ENCODE measurements at regions not wholly inside any gene's neighbourhood (a gene's known extent, or its start where the extent isn't known, plus 50 kb on each side); places are given as distances from the start of the nearest gene placed in this dataset.

GRCh38 chr12:105961821-105962671, 176.7 kb downstream of the NUAK1 start:
- Mint-ChIP-seq H3K4me3 (no peak overlapping the region), H3K4me1 (ENCODE audit: low read depth in 2 of 2) (peaks cover 3 to 5% of the 10 kb centered on the region in 2 donors), H3K27me3 (peaks cover 20 to 27% of the 10 kb centered on the region in 2 donors), H3K36me3 (no peaks in the 10 kb centered on the region), H3K9me3 (no peaks in the 10 kb centered on the region), H3K27ac (no peak overlapping the region)
- DNase-seq (ENCODE audit: low spot score): no peak
- no peak for ATAC-seq

- Mint-ChIP-seq H3K27me3 (peaks cover 15 to 23% of the 10 kb centered on the region in 2 donors), H3K27ac (peak overlapping the region in 1 of 2 donors; percentile 9), H3K36me3 (no peaks in the 10 kb centered on the region), H3K4me1 (ENCODE audit: low read depth in 2 of 2) (no peaks in the 10 kb centered on the region), H3K9me3 (no peaks in the 10 kb centered on the region), H3K4me3 (no peak overlapping the region)
- no peak for ATAC-seq
- no peak for DNase-seq (ENCODE audit: low spot score)
These were observed 171.5 kb downstream of the NUAK1 start for GRCh38 chr12:105967038-105967776.

- DNase-seq (ENCODE audit: low spot score) (no peak), ATAC-seq (no peak)
- Mint-ChIP-seq H3K4me3 (no peak overlapping the region), H3K4me1 (ENCODE audit: low read depth in 2 of 2) (no peaks in the 10 kb centered on the region), H3K9me3 (no peaks in the 10 kb centered on the region), H3K27ac (no peak overlapping the region), H3K27me3 (peaks cover 8 to 15% of the 10 kb centered on the region in 2 donors), H3K36me3 (no peaks in the 10 kb centered on the region)
These were observed 170.7 kb downstream of the NUAK1 start for GRCh38 chr12:105968025-105968424.

- H3K36me3 Mint-ChIP-seq: no peaks in the 10 kb centered on the region
- no peak for ATAC-seq
- no peak for DNase-seq (ENCODE audit: low spot score)
- no peaks in the 10 kb centered on the region for H3K4me1 Mint-ChIP-seq (ENCODE audit: low read depth in 2 of 2)
- no peak overlapping the region for H3K27ac Mint-ChIP-seq
- H3K27me3 Mint-ChIP-seq: peaks cover 7 to 13% of the 10 kb centered on the region in 2 donors
- no peak overlapping the region for H3K4me3 Mint-ChIP-seq
- H3K9me3 Mint-ChIP-seq: no peaks in the 10 kb centered on the region
These were observed 167.9 kb downstream of the NUAK1 start for GRCh38 chr12:105970885-105971284.

- Mint-ChIP-seq H3K9me3 (no peaks in the 10 kb centered on the region), H3K36me3 (no peaks in the 10 kb centered on the region), H3K27me3 (peaks cover 12 to 13% of the 10 kb centered on the region in 2 donors), H3K4me1 (ENCODE audit: low read depth in 2 of 2) (no peaks in the 10 kb centered on the region), H3K4me3 (no peak overlapping the region), H3K27ac (no peak overlapping the region)
- no peak for ATAC-seq
- DNase-seq (ENCODE audit: low spot score): no peak
These were observed 164.0 kb downstream of the NUAK1 start for GRCh38 chr12:105974738-105975137.

- no peaks in the 10 kb centered on the region for H3K4me1 Mint-ChIP-seq (ENCODE audit: low read depth in 2 of 2)
- peaks cover 9 to 10% of the 10 kb centered on the region in 2 donors for H3K27me3 Mint-ChIP-seq
- no peaks in the 10 kb centered on the region for H3K9me3 Mint-ChIP-seq
- no peak overlapping the region for H3K4me3 Mint-ChIP-seq
- ATAC-seq: no peak
- H3K27ac Mint-ChIP-seq: no peak overlapping the region
- no peaks in the 10 kb centered on the region for H3K36me3 Mint-ChIP-seq
- no peak for DNase-seq (ENCODE audit: low spot score)
These were observed 163.4 kb downstream of the NUAK1 start for GRCh38 chr12:105975351-105975750.

GRCh38 chr12:105977236-105977635, 161.5 kb downstream of the NUAK1 start:
- no peak for DNase-seq (ENCODE audit: low spot score)
- Mint-ChIP-seq H3K27ac (no peak overlapping the region), H3K27me3 (peaks cover 0 to 7% of the 10 kb centered on the region in 2 donors), H3K36me3 (no peaks in the 10 kb centered on the region), H3K4me3 (no peak overlapping the region), H3K4me1 (ENCODE audit: low read depth in 2 of 2) (no peaks in the 10 kb centered on the region), H3K9me3 (no peaks in the 10 kb centered on the region)
- no peak for ATAC-seq

GRCh38 chr12:105977652-105978051, 161.1 kb downstream of the NUAK1 start:
- DNase-seq (ENCODE audit: low spot score) (no peak), ATAC-seq (no peak)
- H3K4me3 Mint-ChIP-seq: no peak overlapping the region
- no peaks in the 10 kb centered on the region for H3K4me1 Mint-ChIP-seq (ENCODE audit: low read depth in 2 of 2)
- no peaks in the 10 kb centered on the region for H3K36me3 Mint-ChIP-seq
- H3K27ac Mint-ChIP-seq: no peak overlapping the region
- H3K27me3 Mint-ChIP-seq: peaks cover 0 to 7% of the 10 kb centered on the region in 2 donors
- H3K9me3 Mint-ChIP-seq: no peaks in the 10 kb centered on the region

- DNase-seq (ENCODE audit: low spot score) (no peak), ATAC-seq (no peak)
- H3K4me1 Mint-ChIP-seq (ENCODE audit: low read depth in 2 of 2): no peaks in the 10 kb centered on the region
- H3K27me3 Mint-ChIP-seq: peaks cover 0 to 7% of the 10 kb centered on the region in 2 donors
- H3K36me3 Mint-ChIP-seq: no peaks in the 10 kb centered on the region
- H3K27ac Mint-ChIP-seq: no peak overlapping the region
- no peak overlapping the region for H3K4me3 Mint-ChIP-seq
- no peaks in the 10 kb centered on the region for H3K9me3 Mint-ChIP-seq
These were observed 160.5 kb downstream of the NUAK1 start for GRCh38 chr12:105978276-105978675.

GRCh38 chr12:105978686-105979085, 160.1 kb downstream of the NUAK1 start:
- H3K27ac Mint-ChIP-seq: no peak overlapping the region
- H3K9me3 Mint-ChIP-seq: no peaks in the 10 kb centered on the region
- H3K4me1 Mint-ChIP-seq (ENCODE audit: low read depth in 2 of 2): no peaks in the 10 kb centered on the region
- H3K4me3 Mint-ChIP-seq: no peak overlapping the region
- H3K36me3 Mint-ChIP-seq: no peaks in the 10 kb centered on the region
- peaks cover 0 to 7% of the 10 kb centered on the region in 2 donors for H3K27me3 Mint-ChIP-seq
- no peak for DNase-seq (ENCODE audit: low spot score)
- ATAC-seq: no peak

GRCh38 chr12:105980085-105980484, 158.7 kb downstream of the NUAK1 start:
- Mint-ChIP-seq H3K4me1 (ENCODE audit: low read depth in 2 of 2) (no peaks in the 10 kb centered on the region), H3K36me3 (no peaks in the 10 kb centered on the region), H3K27me3 (peaks cover 0 to 5% of the 10 kb centered on the region in 2 donors), H3K9me3 (no peaks in the 10 kb centered on the region), H3K27ac (no peak overlapping the region), H3K4me3 (no peak overlapping the region)
- no peak for DNase-seq (ENCODE audit: low spot score)
- ATAC-seq: no peak

- no peak for ATAC-seq
- no peak overlapping the region for H3K4me3 Mint-ChIP-seq
- H3K27me3 Mint-ChIP-seq: peaks cover 0 to 5% of the 10 kb centered on the region in 2 donors
- H3K4me1 Mint-ChIP-seq (ENCODE audit: low read depth in 2 of 2): no peaks in the 10 kb centered on the region
- no peak overlapping the region for H3K27ac Mint-ChIP-seq
- H3K9me3 Mint-ChIP-seq: no peaks in the 10 kb centered on the region
- no peaks in the 10 kb centered on the region for H3K36me3 Mint-ChIP-seq
- no peak for DNase-seq (ENCODE audit: low spot score)
These were observed 158.2 kb downstream of the NUAK1 start for GRCh38 chr12:105980533-105980932.

- Mint-ChIP-seq H3K4me3 (no peak overlapping the region), H3K27ac (no peak overlapping the region), H3K27me3 (peaks cover 0 to 2% of the 10 kb centered on the region in 2 donors), H3K9me3 (no peaks in the 10 kb centered on the region), H3K36me3 (no peaks in the 10 kb centered on the region), H3K4me1 (ENCODE audit: low read depth in 2 of 2) (no peaks in the 10 kb centered on the region)
- ATAC-seq (no peak), DNase-seq (ENCODE audit: low spot score) (no peak)
These were observed 156.7 kb downstream of the NUAK1 start for GRCh38 chr12:105982022-105982421.

GRCh38 chr12:105983622-105984320, 155.0 kb downstream of the NUAK1 start:
- no peak overlapping the region for H3K4me3 Mint-ChIP-seq
- no peaks in the 10 kb centered on the region for H3K4me1 Mint-ChIP-seq (ENCODE audit: low read depth in 2 of 2)
- no peaks in the 10 kb centered on the region for H3K9me3 Mint-ChIP-seq
- no peak overlapping the region for H3K27ac Mint-ChIP-seq
- ATAC-seq: no peak
- no peaks in the 10 kb centered on the region for H3K36me3 Mint-ChIP-seq
- H3K27me3 Mint-ChIP-seq: peaks cover 0 to 2% of the 10 kb centered on the region in 2 donors
- no peak for DNase-seq (ENCODE audit: low spot score)
